NCI-H345 treated with DMSO at 0.1 percent for 48 hours (cell line): ENCODE measurements at regions not wholly inside any gene's neighbourhood (a gene's known extent, or its start where the extent isn't known, plus 50 kb on each side); places are given as distances from the start of the nearest gene placed in this dataset.

ENCODE experiments used
- DNase-seq: peaks from one replicate; lab custom pipeline; 2025; ENCODE audit not compliant: unreplicated experiment; lab: John Stamatoyannopoulos, UW

- DNase-seq, result no peak
These were observed 927.5 kb upstream of the VRK2 start for GRCh38 chr2:57119141-57119540.

- DNase-seq, result no peak
These were observed 920.2 kb upstream of the VRK2 start for GRCh38 chr2:57126410-57126809.

- DNase-seq, result no peak
These were observed 907.4 kb upstream of the VRK2 start for GRCh38 chr2:57139179-57139578.

GRCh38 chr2:57141269-57141668, 905.3 kb upstream of the VRK2 start:
- no peak for DNase-seq

- DNase-seq, result no peak
These were observed 899.7 kb upstream of the VRK2 start for GRCh38 chr2:57146951-57147350.

- DNase-seq, result no peak
These were observed 890.2 kb upstream of the VRK2 start for GRCh38 chr2:57156231-57156924.

- no peak for DNase-seq
These were observed 885.6 kb upstream of the VRK2 start for GRCh38 chr2:57160976-57161375.

- no peak for DNase-seq
These were observed 869.4 kb upstream of the VRK2 start for GRCh38 chr2:57177176-57177575.

GRCh38 chr2:57180042-57180567, 866.5 kb upstream of the VRK2 start:
- no peak for DNase-seq

- no peak for DNase-seq
These were observed 865.9 kb upstream of the VRK2 start for GRCh38 chr2:57180678-57181077.

GRCh38 chr2:57181315-57182038, 865.1 kb upstream of the VRK2 start:
- DNase-seq, result no peak

GRCh38 chr2:57182916-57183315, 863.7 kb upstream of the VRK2 start:
- DNase-seq, result no peak

GRCh38 chr2:57185568-57185967, 861.0 kb upstream of the VRK2 start:
- no peak for DNase-seq

- DNase-seq, result no peak
These were observed 856.6 kb upstream of the VRK2 start for GRCh38 chr2:57190007-57190406.

- DNase-seq, result no peak
These were observed 846.9 kb upstream of the VRK2 start for GRCh38 chr2:57199663-57200062.

GRCh38 chr2:57204364-57204763, 842.2 kb upstream of the VRK2 start:
- DNase-seq, result no peak

- DNase-seq, result no peak
These were observed 841.4 kb upstream of the VRK2 start for GRCh38 chr2:57205241-57205640.

GRCh38 chr2:57207191-57207590, 839.4 kb upstream of the VRK2 start:
- DNase-seq, result no peak

GRCh38 chr2:57209799-57210198, 836.8 kb upstream of the VRK2 start:
- DNase-seq, result no peak

- DNase-seq, result no peak
These were observed 835.8 kb upstream of the VRK2 start for GRCh38 chr2:57210855-57211254.

- DNase-seq, result no peak
These were observed 829.6 kb upstream of the VRK2 start for GRCh38 chr2:57217013-57217412.

GRCh38 chr2:57218206-57218605, 828.4 kb upstream of the VRK2 start:
- no peak for DNase-seq
